Endodermal cell (in vitro differentiated cells): ENCODE measurements at regions not wholly inside any gene's neighbourhood (a gene's known extent, or its start where the extent isn't known, plus 50 kb on each side); places are given as distances from the start of the nearest gene placed in this dataset.

Source experiments
- DNase-seq: peaks from one replicate; pipeline ENCODE4 v3.0.0-alpha.2; 2017
- H3K27ac ChIP-seq: 2 replicates; pipeline ENCODE4 v1.5.1; 2013; ENCODE audit warnings: mild to moderate bottlenecking, low read depth, low read length, moderate library complexity
- H3K27me3 ChIP-seq: 2 replicates; pipeline ENCODE4 v1.6.1; 2013; ENCODE audit warnings: mild to moderate bottlenecking, low read length, moderate library complexity; ENCODE audit not compliant: insufficient read depth, control insufficient read depth, poor library complexity, severe bottlenecking
- H3K36me3 ChIP-seq: 2 replicates; pipeline ENCODE4 v1.7.0; 2013; ENCODE audit warnings: mild to moderate bottlenecking, low read length, moderate library complexity; ENCODE audit not compliant: control insufficient read depth, insufficient read depth
- H3K4me1 ChIP-seq: one replicate; pipeline ENCODE4 v1.7.0; 2013; ENCODE audit warnings: low read length; ENCODE audit not compliant: control insufficient read depth, insufficient read depth
- H3K4me3 ChIP-seq: 2 replicates; pipeline ENCODE4 v1.5.1; 2013; ENCODE audit warnings: mild to moderate bottlenecking, low read length, moderate library complexity
- H3K9ac ChIP-seq: 2 replicates; pipeline ENCODE4 v1.6.1; 2013; ENCODE audit warnings: mild to moderate bottlenecking, low read length, moderate library complexity; ENCODE audit not compliant: poor library complexity, severe bottlenecking; ENCODE audit errors: extremely low read depth
- H3K9me3 ChIP-seq: 2 replicates; pipeline ENCODE4 v1.6.1; 2013; ENCODE audit warnings: mild to moderate bottlenecking, low read length, moderate library complexity; ENCODE audit not compliant: control insufficient read depth
- H3K27ac Mint-ChIP-seq: 2 replicates; pipeline ENCODE4 v1.8.0; 2020; ENCODE audit warnings: mixed read lengths
- H3K27me3 Mint-ChIP-seq: 2 replicates; pipeline ENCODE4 v1.8.0; 2021; ENCODE audit warnings: mild to moderate bottlenecking, mixed read lengths; ENCODE audit not compliant: insufficient read depth
- H3K36me3 Mint-ChIP-seq: 2 replicates; pipeline ENCODE4 v1.8.0; 2020; ENCODE audit warnings: low read depth, mixed read lengths
- H3K4me1 Mint-ChIP-seq: 2 replicates; pipeline ENCODE4 v1.8.0; 2020; ENCODE audit warnings: mixed read lengths
- H3K4me3 Mint-ChIP-seq: 2 replicates; pipeline ENCODE4 v1.8.0; 2020; ENCODE audit warnings: mild to moderate bottlenecking, moderate library complexity, mixed read lengths
- H3K9me3 Mint-ChIP-seq: 2 replicates; pipeline ENCODE4 v1.8.0; 2020; ENCODE audit warnings: mild to moderate bottlenecking, mixed read lengths
- CTCF ChIP-seq: fragments of 200-600 bp; sonication (generic); conservative IDR thresholded peaks from 2 replicates; pipeline ENCODE4 v1.5.0; 2021; ENCODE audit warnings: antibody characterized with exemption, mild to moderate bottlenecking
- WGBS, 2 experiments: methylation state at CpG; one replicate each; pipeline versions ENCODE4 v1.1.5 to v1.1.7; 2013; ENCODE audit warnings: missing lambda C conversion rate in 2 of 2, mixed read lengths in 1 of 2; ENCODE audit not compliant: insufficient coverage in 1 of 2, insufficient read length in 1 of 2; 5-methylcytosine and 5-hydroxymethylcytosine counted together

DNA sequence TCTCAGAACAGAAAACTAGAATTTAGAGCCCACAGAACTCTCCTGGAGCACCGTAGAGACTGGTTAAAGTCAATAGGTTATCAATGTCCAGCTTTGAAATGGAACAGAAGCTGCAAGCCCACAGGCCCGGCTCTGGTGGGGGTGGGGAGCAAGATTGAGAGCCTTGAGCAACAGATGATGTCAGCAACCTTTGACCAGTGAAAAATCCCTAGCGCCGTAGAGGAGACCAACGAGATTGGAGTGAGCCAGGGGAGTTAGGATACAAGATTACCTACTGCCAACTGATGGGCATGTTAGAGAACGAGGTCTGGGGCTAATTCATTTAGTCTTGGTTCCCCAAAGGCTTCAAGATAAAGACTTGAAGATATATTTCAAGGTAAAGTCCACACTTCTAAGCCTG lies 345.5 kb upstream of the LMCD1 start:
- Histone ChIP-seq H3K27ac (no peak overlapping the region), H3K36me3 (no peaks in the 10 kb centered on the region), H3K9ac (no peak overlapping the region), H3K4me3 (no peak overlapping the region), H3K27me3 (no peaks in the 10 kb centered on the region), H3K9me3 (no peaks in the 10 kb centered on the region), H3K4me1 (peaks cover 3% of the 10 kb centered on the region)
- Mint-ChIP-seq H3K4me3 (no peak overlapping the region), H3K27me3 (no peaks in the 10 kb centered on the region), H3K36me3 (no peaks in the 10 kb centered on the region), H3K4me1 (peaks cover 24% of the 10 kb centered on the region), H3K27ac (no peak overlapping the region), H3K9me3 (no peaks in the 10 kb centered on the region)
- TF ChIP-seq CTCF = no peak
- no peak for DNase-seq
- 75 to 80% methylated on average over 6 of the region's 6 CpGs for WGBS, 2 experiments

GRCh38 chr3:8156831-8157230 lies 344.8 kb upstream of the LMCD1 start:
- DNase-seq = no peak
- Histone ChIP-seq H3K9ac (no peak overlapping the region), H3K9me3 (no peaks in the 10 kb centered on the region), H3K4me1 (peaks cover 3% of the 10 kb centered on the region), H3K27me3 (no peaks in the 10 kb centered on the region), H3K27ac (no peak overlapping the region), H3K36me3 (no peaks in the 10 kb centered on the region), H3K4me3 (no peak overlapping the region)
- 94% methylated on average over 2 of the region's 2 CpGs; no CpG with 5 or more reads in 1 of the 2 experiments for WGBS, 2 experiments
- H3K9me3 Mint-ChIP-seq = no peaks in the 10 kb centered on the region
- no peak for TF ChIP-seq CTCF
- no peaks in the 10 kb centered on the region for H3K36me3 Mint-ChIP-seq
- no peak overlapping the region for H3K27ac Mint-ChIP-seq
- H3K4me1 Mint-ChIP-seq = peaks cover 24% of the 10 kb centered on the region
- H3K4me3 Mint-ChIP-seq = no peak overlapping the region
- no peaks in the 10 kb centered on the region for H3K27me3 Mint-ChIP-seq

GRCh38 chr3:8157640-8158039 lies 344.0 kb upstream of the LMCD1 start:
- H3K36me3 ChIP-seq = no peaks in the 10 kb centered on the region
- H3K27ac ChIP-seq = no peak overlapping the region
- Mint-ChIP-seq H3K4me1 (peaks cover 23% of the 10 kb centered on the region), H3K27me3 (no peaks in the 10 kb centered on the region), H3K4me3 (no peak overlapping the region), H3K9me3 (no peaks in the 10 kb centered on the region), H3K27ac (no peak overlapping the region), H3K36me3 (no peaks in the 10 kb centered on the region)
- 93 to 100% methylated on average over 3 to 4 of the region's 4 CpGs for WGBS, 2 experiments
- no peak for TF ChIP-seq CTCF
- H3K4me3 ChIP-seq = no peak overlapping the region
- H3K9me3 ChIP-seq = no peaks in the 10 kb centered on the region
- no peak for DNase-seq
- H3K4me1 ChIP-seq = peaks cover 3% of the 10 kb centered on the region
- no peaks in the 10 kb centered on the region for H3K27me3 ChIP-seq
- H3K9ac ChIP-seq = no peak overlapping the region
